GM19452 (cell line): ENCODE measurements at regions not wholly inside any gene's neighbourhood (a gene's known extent, or its start where the extent isn't known, plus 50 kb on each side); places are given as distances from the start of the nearest gene placed in this dataset.
"Not testable (repeated sequence)": the region's sequence is repeated elsewhere in the genome, so short reads cannot be mapped to it uniquely, and the experiment has no call there.

Experiments used
- ATAC-seq: cut with Tn5 transposase; IDR thresholded peaks from one replicate; pipeline ENCODE4 v1.9.1; 2021; ENCODE audit not compliant: unreplicated experiment

DNA sequence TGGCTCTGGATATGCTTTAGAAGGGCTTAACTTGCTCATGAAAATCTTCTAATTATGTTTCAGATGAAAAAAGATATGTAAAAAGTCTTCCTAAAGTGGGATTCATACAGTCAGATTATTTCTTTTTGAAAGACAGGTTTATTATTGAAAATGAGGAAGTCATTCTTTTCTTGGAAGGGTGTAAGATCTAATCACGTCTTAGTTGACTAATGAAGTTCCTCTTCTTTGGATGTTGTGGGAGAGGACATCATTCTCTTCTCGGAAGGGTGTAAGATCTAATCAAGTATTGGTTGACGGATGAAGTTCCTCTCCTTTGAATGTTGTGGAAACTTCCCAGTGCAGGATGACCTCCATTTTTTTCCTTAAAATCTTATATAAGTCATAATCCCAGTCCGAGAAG, 74.9 kb downstream of the ALG10 start:
- no peak for ATAC-seq

DNA sequence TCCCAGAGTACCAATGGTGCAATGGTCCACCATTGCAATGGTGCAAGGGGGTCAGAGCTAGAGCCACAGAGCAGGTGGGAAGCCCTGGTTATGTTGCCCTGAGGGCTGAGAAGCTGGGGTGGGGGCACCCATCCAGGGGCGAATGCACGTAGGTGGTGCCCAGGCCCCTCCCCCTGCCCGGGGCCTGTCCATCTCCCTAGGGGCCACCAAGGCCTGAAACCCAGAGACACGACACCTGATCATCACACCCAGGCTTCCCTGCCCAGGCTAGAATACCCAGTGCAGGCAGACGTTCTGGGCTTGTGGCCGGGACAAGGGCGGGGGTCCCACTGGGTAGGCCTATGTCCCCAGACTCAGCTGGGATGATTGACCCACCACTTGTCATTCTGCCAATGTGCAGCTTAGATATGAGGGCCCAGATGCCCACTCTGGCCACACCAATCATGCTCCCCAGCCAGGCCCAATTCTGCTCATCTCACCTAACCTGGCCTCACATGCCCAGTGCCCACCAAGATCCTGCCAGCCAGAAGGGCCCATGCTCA, 83.2 kb downstream of the ALG10 start:
- ATAC-seq, result no peak

DNA sequence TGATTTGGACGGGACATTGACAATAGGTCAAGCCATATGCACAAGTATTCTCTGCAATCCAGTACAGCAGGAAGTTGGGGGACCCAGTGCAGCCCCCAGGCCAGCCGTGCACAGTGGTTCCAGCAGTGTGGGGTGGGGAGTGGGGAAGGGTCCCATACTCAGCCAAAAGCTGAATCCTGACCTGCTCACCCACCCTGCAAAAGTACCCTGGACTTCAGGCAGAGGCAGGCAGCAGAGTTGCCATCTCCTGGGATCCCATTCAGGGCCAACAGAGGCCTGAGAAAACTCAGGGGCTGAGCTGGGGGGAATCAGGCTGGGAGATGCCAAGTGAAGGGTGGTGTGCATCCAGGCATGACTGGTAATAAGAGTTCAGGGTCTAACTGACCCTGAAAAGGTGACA, 83.9 kb downstream of the ALG10 start:
- ATAC-seq, result no peak

DNA sequence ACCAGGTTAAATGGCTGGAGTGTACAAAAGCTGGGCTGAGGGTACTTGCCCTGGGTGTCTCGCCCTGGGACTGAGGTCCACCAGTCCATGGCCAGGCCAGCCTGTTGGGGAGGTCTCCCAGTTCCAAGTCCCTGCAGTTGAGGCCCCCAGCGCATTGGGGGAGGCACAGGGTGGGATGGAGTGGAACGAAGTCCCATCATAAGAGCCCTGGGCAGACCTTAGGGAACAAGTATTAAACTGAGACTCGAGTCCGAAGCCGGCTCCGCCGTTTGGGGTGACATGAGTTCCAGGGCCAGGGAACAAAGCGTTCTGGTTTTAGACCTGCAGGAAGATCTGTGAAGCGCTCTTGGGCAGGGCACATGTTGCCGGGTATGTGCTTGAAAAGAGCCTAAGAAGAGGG, 84.7 kb downstream of the ALG10 start:
- ATAC-seq, result no peak

DNA sequence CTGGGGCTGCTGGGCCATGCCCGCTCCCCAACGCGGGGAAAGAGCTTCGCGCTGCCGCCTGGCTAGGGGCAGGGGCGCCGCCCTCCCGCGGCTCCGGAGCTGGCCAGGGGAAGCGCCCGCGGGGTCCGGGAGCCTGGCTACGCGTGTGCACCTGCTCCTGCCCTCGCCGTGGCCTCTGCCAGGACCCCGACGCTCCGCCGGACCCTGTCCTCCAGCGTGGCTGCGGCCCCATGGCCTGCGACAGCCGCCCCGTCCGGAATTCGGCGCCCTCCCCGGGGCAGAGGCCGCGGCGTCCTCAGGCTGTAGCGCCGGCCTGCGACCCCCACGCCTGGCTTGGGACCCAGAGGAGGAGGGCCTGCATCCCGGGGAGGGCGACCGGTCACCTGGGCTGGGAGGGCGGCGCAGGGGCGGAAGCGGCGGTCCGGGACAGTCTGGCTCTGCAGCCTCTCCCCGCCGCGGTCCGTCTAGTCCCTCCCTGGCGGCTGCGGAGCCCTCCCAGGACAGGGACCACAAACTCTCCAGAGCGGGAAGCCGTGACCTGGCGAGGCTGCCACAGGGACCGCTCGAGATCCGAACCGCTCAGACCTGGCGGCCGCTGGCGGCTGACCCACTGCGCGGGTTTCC, 85.6 kb downstream of the ALG10 start:
- ATAC-seq, result no peak

DNA sequence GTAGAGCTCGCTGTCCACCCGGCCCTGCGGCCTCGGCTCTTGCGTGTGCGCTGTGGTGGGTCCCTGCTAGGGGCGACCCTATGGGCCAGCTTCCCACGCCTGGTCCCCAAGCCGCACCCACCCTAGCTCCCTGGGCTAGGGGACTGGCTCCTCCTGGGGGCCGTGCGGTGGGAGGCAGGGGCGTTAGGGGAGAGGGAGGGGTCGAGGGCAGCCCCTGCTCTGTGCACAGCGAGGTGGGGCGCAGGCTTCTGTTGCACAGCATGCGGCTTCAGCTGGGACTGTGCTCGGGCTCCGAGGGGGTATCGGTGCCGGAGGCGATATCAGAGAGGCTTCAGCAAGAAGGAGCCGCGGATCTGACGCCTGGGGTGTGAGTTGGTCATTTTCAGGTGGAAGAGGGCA, 86.1 kb downstream of the ALG10 start:
- ATAC-seq, result no peak

DNA sequence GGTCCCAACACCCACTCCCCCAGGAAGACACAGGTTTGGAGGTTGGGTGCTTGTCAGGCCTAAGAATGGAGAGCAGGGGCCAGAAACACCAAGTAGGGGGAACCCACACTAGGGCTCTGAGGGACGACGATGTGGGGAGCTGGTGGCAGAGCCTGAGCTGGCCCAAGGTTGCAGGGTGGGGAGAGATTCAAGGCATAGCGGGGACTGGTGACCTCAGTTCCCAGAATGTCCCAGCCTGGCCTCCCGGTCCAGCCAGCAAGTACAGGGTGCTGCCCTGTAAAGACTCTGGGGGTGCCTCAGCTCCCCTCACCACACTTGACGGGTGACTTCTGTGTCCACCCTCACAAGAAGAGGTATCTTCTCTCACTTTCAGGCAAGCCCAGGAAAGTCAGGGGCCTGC, 86.7 kb downstream of the ALG10 start:
- ATAC-seq, result no peak

DNA sequence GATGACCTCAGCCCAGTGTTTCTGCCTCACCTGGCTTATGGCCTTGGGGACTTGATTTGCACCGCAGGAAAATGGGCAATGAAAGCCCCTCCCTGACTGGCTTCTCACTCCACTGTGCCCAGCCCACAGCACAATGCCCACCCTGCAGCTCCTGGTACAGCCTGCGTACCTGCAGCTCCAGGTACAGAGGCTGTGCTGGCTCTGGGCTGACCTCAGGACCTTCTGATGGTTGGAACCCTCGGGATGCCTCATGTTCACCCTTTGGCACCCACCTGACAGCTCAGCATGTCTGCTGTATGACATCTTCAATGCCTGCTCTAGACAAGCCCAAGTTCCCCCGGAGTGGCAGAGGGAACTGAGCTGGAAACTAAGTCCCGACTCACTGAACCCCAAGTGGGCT, 87.1 kb downstream of the ALG10 start:
- no peak for ATAC-seq

DNA sequence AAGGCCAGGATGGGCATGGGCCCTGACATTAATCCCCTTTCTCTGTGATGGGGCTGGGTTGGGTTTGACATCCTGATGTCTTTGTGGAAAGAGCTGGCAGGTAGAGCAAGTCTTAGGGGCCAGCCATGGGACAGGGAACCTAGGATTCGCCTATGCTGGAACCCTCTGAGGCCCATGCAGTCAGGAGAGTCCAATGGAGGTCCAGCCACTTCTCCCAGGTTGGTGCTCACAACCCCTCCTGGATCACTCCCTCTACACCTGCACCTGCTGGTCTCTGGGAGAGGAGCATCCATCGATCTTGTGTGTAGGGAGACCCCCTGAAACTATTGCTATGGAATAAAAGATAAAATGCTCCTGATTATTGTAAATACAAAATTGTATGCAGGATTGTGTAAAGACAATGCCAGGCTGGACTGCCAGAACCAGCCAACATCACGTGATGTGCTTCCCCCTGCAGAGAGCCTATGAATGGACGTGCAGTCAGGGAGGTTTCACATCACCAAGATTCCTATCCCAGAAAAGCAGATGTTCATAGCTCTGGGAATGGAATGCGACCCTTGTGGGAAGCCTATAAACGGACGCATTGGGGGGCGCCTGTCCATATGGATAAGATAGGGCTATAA, 87.7 kb downstream of the ALG10 start:
- not testable (repeated sequence) for ATAC-seq

DNA sequence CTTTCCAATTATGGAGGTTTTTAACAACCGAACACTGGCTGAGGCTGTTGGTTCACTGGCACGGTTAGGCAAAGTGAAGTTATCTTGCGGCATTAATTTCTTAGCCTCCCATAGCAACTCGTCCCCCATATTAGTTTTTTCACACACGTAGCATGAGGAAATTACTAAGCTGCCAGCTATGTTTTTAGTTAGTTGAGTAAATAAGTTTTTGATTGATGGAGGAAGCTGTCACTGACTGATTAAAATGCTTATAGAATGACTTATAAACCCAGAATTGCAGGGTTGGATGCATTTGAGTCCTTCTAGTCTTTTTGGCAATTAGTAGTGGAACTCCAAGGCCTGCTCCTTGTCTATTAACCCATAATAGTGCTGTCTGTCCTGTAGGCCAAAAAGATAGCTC, 97.1 kb downstream of the ALG10 start:
- no peak for ATAC-seq

DNA sequence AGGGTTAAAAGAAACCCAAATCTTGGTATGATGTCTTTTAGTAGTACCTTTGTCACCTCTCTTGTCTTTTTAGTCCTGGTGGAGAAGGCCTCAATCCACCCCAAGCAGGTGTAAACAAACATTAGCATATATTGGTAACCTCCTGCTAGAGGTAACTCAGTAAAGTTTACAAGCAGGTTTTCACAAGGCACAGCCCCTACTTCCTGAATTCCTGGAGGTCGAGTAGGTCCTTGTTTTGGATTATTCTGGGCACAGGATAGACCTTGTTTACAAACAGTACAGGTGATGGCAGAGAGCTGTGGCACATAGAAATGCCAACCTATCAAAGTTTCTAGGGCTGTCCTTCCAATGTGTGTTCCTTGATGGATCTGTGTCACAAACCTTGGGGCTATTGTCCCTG, 99.1 kb downstream of the ALG10 start:
- ATAC-seq, result no peak

DNA sequence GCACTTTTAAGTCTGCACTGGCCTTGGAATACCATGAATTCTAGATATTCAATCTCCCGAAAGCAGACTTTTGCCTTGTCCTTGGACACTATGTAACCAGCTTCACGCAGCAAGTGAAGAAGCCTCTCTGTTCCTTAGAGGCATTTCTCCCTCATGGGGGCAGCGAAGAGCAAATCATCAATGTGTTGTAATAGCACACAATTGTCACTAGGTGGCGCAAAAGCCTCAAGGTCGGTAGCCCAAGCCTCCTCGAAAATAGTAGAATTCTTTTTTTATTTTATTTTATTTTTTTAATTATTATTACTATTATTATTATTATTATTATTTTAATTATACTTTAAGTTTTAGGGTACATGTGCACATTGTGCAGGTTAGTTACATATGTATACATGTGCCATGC, 100.8 kb downstream of the ALG10 start:
- ATAC-seq, result not testable (repeated sequence)

DNA sequence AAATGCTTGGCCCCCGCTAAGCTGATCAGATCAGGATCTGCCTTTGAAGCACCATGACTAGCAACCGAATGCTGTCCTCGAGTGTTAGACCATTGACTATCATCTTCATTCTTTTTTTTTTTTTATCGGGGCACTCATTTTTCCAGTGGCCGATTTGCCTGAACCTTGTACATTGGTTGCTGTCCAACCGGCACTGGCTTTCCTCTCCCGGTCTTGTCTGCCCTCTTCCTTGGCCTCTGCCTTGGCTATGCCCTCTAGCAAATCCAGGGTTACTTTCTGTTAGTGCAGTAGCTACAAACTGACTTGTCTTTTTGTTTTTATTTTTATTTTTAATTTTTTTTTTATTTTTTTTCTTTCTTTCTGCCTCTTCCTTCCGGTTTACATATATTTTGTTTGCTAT, 102.3 kb downstream of the ALG10 start:
- ATAC-seq, result no peak

DNA sequence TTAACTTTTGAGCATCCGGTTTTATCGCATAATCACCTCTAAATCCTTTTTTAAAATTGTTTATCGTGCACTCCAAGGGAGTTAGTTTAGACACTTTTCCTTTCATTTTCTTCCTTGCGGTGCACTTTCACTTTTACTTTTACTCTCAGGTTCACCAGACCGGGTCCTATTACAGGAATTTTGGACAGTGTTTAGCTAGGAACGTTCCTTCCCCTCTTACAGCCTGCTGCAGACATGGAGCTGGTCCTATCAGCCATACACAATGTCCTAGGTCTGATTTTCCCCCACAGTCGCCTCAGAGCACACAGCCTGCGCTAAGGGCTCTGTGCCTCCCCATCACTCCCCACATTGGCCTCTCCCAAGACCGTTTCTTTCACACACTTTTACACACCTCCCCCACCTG, 103.9 kb downstream of the ALG10 start:
- ATAC-seq, result no peak

DNA sequence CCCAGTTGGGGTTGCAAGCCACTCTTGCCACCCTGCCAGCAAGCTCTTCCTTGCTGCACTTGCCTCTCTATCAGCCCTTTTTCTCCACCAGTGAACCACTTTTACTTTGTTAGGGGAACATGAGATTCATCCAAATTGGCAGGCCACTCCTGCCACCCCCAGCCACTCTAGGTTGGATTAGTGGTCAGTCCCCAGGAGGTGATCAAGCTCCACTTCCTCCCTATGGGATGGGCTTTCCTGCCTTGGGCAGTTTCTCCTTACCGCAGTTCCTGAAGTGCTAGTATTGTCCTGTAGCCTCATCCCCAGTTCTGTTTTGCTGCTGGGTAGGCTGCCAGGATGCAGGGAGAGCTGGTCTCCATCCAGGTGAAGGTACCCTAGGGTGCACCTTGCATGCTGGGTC, 104.5 kb downstream of the ALG10 start:
- no peak for ATAC-seq

DNA sequence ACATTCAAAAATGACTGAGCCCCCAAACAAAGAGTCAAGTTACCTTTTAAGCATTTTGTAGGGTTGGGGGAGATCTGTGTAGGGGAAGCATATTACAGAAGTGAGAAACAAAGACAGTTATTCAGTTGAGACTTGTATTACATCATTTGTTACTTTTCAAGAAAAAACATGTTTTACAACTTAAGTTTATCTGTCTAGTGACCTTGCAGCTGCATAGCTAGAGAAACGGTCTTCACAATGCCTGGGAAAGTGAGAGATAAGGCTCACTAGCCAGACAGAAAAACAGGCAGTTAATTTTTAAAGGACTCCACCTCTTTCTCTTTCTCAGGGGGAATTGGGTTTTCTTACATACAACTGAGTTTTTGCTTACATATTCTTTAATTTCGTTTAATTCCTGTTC, 105.1 kb downstream of the ALG10 start:
- ATAC-seq, result not testable (repeated sequence)

DNA sequence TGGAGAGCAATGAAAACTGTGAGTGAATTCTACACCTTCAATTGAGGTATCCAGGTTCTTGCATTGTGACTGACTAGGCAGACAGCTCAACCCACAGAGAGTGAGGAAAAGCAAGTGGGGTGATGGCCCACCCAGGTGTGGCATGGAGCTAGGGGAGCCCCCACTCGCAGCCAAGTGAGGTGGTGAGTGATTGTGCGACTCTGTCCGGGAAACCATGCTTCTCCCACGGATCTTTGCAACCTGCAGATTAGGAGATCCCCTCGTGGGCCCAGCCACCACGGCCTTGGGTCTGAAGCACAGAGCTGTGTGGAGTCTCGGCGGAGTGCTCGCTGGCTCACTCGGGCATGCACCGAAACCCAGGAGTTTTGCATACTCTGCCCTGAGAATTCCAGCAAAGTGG, 120.1 kb downstream of the ALG10 start:
- no peak for ATAC-seq

DNA sequence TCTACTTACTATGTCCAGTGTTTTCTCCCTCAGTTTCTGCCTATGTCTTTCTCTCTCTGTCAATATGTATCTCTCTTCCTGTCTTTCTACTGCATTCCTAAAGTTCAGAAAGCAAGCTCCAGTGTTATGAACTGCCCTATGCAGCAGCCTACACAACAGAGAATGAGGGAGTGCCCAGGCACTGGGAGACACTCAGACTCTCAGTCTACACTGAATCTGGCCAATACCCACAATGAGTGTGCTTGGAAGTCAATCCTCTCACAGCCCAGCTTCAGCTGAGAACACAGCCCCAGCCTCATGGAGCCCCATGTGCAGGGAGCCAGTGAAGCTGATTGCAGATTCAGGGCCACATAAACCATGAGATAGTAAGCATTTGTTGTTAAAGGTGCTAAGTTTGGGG, 128.7 kb downstream of the ALG10 start:
- no peak for ATAC-seq

DNA sequence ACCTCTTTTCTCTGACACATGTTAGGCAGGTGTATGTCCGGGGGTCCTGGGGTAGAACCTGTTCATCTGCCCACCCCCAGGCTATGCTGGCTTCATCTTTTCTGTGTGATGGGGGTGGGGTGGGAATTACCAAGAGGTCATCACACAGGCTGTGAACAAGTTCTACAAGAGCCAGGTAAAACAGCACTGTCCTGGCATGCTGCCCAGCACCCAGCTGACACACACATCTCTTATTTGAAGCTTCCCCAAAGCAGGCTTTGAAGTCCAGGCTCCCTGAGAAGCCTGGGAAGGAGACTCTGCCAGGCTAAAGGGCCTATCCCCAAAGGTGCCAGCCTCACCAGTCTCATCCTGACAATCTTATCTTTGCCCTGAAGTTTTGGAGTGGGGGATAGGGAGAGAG, 141.1 kb downstream of the ALG10 start:
- no peak for ATAC-seq

DNA sequence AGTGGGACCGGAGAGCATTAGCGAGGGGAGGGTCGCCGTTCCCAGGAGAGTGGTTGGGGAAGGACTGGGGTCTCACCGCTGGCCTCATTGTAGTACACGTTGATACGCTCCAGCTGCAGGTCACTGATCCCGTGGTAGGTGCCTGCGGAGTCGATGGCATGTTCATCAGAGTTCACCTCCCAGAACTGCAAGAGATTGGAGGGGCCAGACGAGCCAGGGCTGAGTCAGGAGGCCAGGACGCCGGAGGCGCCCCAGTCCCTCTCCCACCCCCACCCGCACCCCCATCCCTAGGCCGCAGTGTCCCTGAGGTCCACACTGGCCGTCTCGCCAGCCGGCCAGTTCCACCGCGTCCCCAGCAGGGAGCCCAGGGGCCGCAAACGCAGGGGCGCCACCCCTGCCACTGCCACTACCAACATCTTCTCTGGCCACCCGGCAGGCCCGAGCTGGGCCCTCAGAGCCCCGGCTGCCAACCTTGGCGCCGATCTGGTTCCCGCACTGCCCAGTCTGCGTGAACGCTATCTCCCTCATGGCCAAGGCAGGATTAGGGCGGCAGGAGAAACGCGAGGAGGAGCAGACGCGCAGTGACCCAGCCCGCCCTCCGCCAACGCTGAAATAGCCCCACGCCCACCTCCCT, 144.2 kb downstream of the ALG10 start:
- ATAC-seq, result no peak

DNA sequence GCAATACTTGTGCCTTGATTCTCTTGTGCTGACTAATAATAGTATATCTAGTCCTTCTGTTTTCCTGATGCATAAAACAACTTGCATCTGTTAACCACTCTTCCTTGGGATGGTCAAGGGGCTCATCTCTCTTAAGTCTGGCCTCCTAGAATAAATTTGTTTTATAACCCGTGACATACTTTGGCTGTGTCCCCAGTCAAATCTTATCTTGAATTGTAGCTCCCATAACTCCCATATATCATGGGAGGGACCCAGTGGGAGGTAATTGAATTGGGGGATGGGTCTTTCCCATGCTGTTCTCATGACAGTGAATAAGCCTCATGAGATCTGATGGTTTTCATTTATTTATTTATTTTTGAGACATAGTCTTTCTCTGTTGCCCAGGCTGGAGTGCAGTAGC, 146.2 kb downstream of the ALG10 start:
- not testable (repeated sequence) for ATAC-seq

DNA sequence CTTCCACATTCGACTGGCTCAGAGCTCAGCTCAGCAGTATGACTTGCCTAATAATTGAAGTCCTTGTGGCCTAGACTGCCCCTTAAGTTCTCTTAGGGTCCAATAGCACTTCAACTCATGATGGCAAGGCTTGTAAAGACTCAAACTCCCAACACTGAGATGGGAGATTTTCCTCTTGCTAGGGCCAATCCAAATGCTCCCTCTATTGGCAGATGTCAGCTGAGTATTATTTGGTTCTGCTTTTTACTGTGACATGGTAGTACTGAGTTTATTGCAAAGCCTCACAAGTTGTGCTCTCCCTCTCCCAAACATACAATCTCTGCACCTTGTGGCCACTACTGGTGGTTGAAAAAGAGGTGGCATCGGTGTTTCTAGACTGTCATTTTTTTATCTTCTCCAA, 164.2 kb downstream of the ALG10 start:
- no peak for ATAC-seq
